Esophagus squamous epithelium (tissue), 4 donors: ENCODE measurements at regions not wholly inside any gene's neighbourhood (a gene's known extent, or its start where the extent isn't known, plus 50 kb on each side); places are given as distances from the start of the nearest gene placed in this dataset.

Source experiments
- CTCF ChIP-seq, 6 experiments: fragments of 450-650 bp in 4 of 6; fragments of 200-600 bp in 2 of 6; sonication (generic) in 2 of 6; IDR thresholded peaks; one replicate each; pipeline ENCODE4 v1.5.1; 2016 to 2019; ENCODE audit warnings: antibody characterized with exemption in 6 of 6, mild to moderate bottlenecking in 4 of 6, moderate library complexity in 4 of 6
- POLR2A ChIP-seq, 4 donors: fragments of 450-650 bp; IDR thresholded peaks; one replicate each; pipeline ENCODE4 v1.6.1; 2017; ENCODE audit warnings: antibody characterized with exemption in 4 of 4, mild to moderate bottlenecking in 4 of 4, moderate library complexity in 3 of 4

- TF ChIP-seq POLR2A (IDR thresholded peaks at IDR 0.05) (no peak), CTCF (IDR thresholded peaks at IDR 0.05) (no peak)
Measured at GRCh38 chr13:50285283-50285682, 270.0 kb downstream of the KCNRG start.
